ENCODE measurements at regions not wholly inside any gene's neighbourhood (a gene's known extent, or its start where the extent isn't known, plus 50 kb on each side); places are given as distances from the start of the nearest gene placed in this dataset.
A peak's percentile ranks its signal among the peaks of the same experiment; 100 is the strongest.

DNA sequence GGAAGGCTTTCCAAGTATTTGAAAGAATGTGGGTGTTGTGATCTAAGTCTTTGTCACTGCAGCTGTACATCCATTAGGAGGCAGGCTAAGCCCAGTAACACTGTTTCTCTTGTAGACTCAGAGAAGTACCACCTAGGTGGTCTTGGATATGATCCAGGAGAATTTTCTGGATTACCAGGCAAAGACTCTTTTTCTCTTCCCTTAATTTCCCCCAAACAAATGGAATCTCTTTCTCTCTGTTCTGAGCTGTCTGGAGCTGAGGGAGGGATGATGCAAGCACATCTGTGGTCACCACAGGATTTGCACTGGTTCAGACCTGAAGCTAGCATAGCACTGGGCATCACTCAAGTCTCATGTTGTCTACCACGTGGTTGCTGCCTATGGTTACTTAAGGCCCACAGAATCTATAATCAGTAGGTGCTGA lies 227.6 kb downstream of the NECTIN3 start:
- Mint-ChIP-seq H3K4me3 (no peak overlapping the region), H3K9me3 (no peaks in the 10 kb centered on the region), H3K36me3 (ENCODE audit: insufficient read depth in 1 of 3, low read depth in 3 of 3) (no peaks in the 10 kb centered on the region), H3K4me1 (peaks cover 2 to 7% of the 10 kb centered on the region in 2 experiments; a peak in 2 of 4 replicates), H3K27me3 (ENCODE audit: low read depth) (no peaks in the 10 kb centered on the region), H3K27ac (no peak overlapping the region; a peak in 1 of 7 replicates)
- no peak overlapping the region for H4K5ac ChIP-seq (ENCODE audit: insufficient read length, low read depth, low read length)
- no peaks in the 10 kb centered on the region for H4K20me1 ChIP-seq (ENCODE audit: control insufficient read depth, insufficient read depth, insufficient read length)
- H2BK120ac ChIP-seq (ENCODE audit: low read depth, low read length, poor library complexity, severe bottlenecking) = no peak overlapping the region
- no peak overlapping the region for H4K8ac ChIP-seq (replicated peaks; ENCODE audit: insufficient read length, low read depth, low read length)
- H3K9me3 ChIP-seq (ENCODE audit: control insufficient read depth, low read depth, low read length) = no peaks in the 10 kb centered on the region
- no CpG with 5 or more reads among the region's 1 CpG for WGBS (ENCODE audit: extremely low coverage, insufficient read length, low lambda C conversion rate)
- H2BK15ac ChIP-seq (ENCODE audit: low read depth, low read length) = no peak overlapping the region
- no peak overlapping the region for H2BK5ac ChIP-seq (ENCODE audit: insufficient read length, low read length)
- DNase-seq = no peak
- no peak overlapping the region for H4K91ac ChIP-seq (ENCODE audit: insufficient read length, low read depth, low read length)
- no peak overlapping the region for H3K56ac ChIP-seq (ENCODE audit: insufficient read length, low read depth, low read length)
- no peaks in the 10 kb centered on the region for H3K27me3 ChIP-seq (ENCODE audit: insufficient read depth, low read length)
- H2BK12ac ChIP-seq (ENCODE audit: insufficient read length, low read depth, low read length) = no peak overlapping the region
- no peak overlapping the region for H2AK5ac ChIP-seq (ENCODE audit: insufficient read length, low read length)
- TF ChIP-seq CTCF (conservative IDR thresholded peaks at IDR 0.05) = peak; percentile 52; the same call in 2 of the 3 replicates
- H2AFZ ChIP-seq (ENCODE audit: low read length) = no peak overlapping the region
- no peaks in the 10 kb centered on the region for H3K79me1 ChIP-seq (ENCODE audit: insufficient read depth, low read depth, low read length, poor library complexity, severe bottlenecking)
- H3K23ac ChIP-seq (ENCODE audit: insufficient read length, low read depth, low read length) = no peak overlapping the region
- no peaks in the 10 kb centered on the region for H3K23me2 ChIP-seq (ENCODE audit: insufficient read length, low read depth, low read length, poor library complexity, severe bottlenecking)
- no peak overlapping the region for H3K4me2 ChIP-seq (ENCODE audit: insufficient read depth, insufficient read length, low read length)
- no peak overlapping the region for H3K4ac ChIP-seq (ENCODE audit: low read depth, low read length)
- H3K18ac ChIP-seq (ENCODE audit: insufficient read length, low read depth, low read length) = no peak overlapping the region
- no peaks in the 10 kb centered on the region for H3K79me2 ChIP-seq (ENCODE audit: insufficient read depth, low read length)
- no peaks in the 10 kb centered on the region for H3K4me1 ChIP-seq (ENCODE audit: insufficient read depth, low read length)
- no peak overlapping the region for H3K14ac ChIP-seq (ENCODE audit: insufficient read depth, low read length)
- H3K9ac ChIP-seq (ENCODE audit: extremely low read depth, insufficient read length, low read length) = no peak overlapping the region
- H3K27ac ChIP-seq (ENCODE audit: insufficient read length, low read depth, low read length) = no peak overlapping the region
- H2BK20ac ChIP-seq (ENCODE audit: low read depth, low read length, poor library complexity, severe bottlenecking) = no peak overlapping the region
- H3T11ph ChIP-seq (ENCODE audit: low read length) = no peak overlapping the region
